GM12892 (cell line): ENCODE measurements at regions not wholly inside any gene's neighbourhood (a gene's known extent, or its start where the extent isn't known, plus 50 kb on each side); places are given as distances from the start of the nearest gene placed in this dataset.

ENCODE experiments used
- POLR2A ChIP-seq: IDR thresholded peaks from 2 replicates; pipeline ENCODE4 v1.6.1; 2011; ENCODE audit warnings: low read depth, low read length, control low read depth
- POLR2AphosphoS5 ChIP-seq: IDR thresholded peaks from 2 replicates; pipeline ENCODE4 v1.6.1; 2011; ENCODE audit warnings: low read depth, low read length, control low read depth

DNA sequence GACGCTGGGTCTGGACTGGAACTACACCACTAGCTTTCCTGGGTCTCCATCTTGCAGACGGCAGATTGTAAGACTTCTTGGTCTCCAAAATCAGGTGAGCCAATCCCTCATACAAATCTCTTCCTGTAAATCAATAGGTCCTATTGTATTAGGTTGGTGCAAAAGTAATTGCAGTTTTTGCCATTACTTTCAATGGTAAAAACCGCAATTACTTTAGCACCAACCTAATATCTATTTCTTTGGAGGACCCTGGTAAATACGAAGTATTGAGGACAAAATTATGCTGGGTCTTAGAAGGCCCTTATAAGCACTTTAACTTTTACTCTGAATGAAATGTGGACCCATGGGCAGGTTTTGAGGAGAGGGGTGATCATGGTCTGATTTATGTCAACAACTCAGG is 330.6 kb upstream of the C16orf82 start:
- no peak for TF ChIP-seq POLR2A
- no peak for TF ChIP-seq POLR2AphosphoS5
